B cell (primary cell): ENCODE measurements at regions not wholly inside any gene's neighbourhood (a gene's known extent, or its start where the extent isn't known, plus 50 kb on each side); places are given as distances from the start of the nearest gene placed in this dataset.

Experiments used
- EZH2 ChIP-seq: IDR thresholded peaks from 2 replicates; pipeline ENCODE4 v1.6.1; 2012; ENCODE audit warnings: borderline replicate concordance, low read depth, mild to moderate bottlenecking, moderate library complexity, low read length; ENCODE audit not compliant: insufficient read depth, poor library complexity, severe bottlenecking
- TF ChIP-seq, protein P1 (sequence below): fragments of 200-600 bp; IDR thresholded peaks from one replicate; pipeline ENCODE4 v1.8.0; 2022; ENCODE audit warnings: antibody characterized with exemption, mild to moderate bottlenecking

DNA sequence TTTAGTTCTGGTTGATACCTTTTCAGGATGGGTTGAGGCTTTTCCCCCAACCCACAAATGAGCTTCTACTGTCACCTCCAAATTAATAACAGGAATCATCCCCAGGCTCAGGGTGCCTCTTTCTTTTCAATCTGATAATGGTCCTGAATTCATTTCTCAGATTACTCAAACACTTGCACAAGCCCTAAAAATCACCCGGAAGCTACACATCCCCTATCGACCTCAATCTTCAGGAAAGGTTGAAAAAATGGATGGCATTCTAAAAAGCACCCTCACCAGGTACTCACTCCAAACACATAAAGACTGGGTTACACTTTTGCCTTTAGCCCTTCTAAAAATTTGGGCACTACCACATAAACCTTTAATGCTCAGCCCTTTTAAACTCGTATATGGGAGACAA, 79.9 kb downstream of the COQ2 start:
- TF ChIP-seq, protein P1, sequence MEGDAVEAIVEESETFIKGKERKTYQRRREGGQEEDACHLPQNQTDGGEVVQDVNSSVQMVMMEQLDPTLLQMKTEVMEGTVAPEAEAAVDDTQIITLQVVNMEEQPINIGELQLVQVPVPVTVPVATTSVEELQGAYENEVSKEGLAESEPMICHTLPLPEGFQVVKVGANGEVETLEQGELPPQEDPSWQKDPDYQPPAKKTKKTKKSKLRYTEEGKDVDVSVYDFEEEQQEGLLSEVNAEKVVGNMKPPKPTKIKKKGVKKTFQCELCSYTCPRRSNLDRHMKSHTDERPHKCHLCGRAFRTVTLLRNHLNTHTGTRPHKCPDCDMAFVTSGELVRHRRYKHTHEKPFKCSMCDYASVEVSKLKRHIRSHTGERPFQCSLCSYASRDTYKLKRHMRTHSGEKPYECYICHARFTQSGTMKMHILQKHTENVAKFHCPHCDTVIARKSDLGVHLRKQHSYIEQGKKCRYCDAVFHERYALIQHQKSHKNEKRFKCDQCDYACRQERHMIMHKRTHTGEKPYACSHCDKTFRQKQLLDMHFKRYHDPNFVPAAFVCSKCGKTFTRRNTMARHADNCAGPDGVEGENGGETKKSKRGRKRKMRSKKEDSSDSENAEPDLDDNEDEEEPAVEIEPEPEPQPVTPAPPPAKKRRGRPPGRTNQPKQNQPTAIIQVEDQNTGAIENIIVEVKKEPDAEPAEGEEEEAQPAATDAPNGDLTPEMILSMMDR = no peak
- no peak for TF ChIP-seq EZH2
